NCI-H2029 treated with DMSO at 0.1 percent for 48 hours (cell line): ENCODE measurements at regions not wholly inside any gene's neighbourhood (a gene's known extent, or its start where the extent isn't known, plus 50 kb on each side); places are given as distances from the start of the nearest gene placed in this dataset.
"Not testable (repeated sequence)": the region's sequence is repeated elsewhere in the genome, so short reads cannot be mapped to it uniquely, and the experiment has no call there.

Experiments
- DNase-seq: peaks from one replicate; lab custom pipeline; 2025; lab: John Stamatoyannopoulos, UW

DNA sequence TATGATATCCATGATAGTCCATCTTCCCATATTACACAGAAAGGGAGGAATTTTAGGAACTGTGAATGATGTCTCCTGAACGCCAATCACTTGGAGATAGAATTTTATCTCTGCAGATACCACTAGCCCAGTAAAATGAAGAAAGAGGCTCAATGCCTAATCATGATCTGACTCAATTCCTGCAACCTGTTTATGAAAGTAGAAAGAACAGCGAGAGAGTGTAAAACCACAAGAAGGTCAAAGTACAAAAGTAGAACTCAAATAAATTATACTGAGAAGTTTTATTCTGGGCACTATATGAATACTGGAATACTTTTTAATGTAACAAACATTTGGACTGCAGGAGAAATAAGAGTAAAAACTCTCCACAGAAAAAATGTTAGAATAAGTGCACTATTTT lies 892.1 kb upstream of the DDX18 start:
- no peak for DNase-seq

DNA sequence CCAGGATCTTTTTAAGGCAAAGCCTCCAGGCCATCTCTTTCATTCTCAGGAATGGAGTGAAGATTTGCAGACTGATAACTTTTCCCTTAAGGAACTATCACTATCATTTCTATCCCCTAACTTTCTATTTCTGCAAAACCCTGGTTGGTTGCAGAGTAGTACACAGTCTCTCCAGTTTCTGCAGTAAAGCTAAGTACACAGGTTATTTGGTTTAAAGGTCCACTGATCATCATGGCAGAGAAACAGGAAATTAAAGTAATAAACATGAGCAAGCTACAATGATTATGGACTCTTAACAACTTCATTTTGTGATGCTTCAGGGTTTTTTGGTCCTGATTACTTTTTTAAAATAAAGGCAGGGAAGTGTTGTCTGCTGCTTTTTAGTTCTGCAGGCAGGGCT lies 890.0 kb upstream of the DDX18 start:
- DNase-seq: no peak

- no peak for DNase-seq
These were observed 879.2 kb upstream of the DDX18 start for GRCh38 chr2:116935097-116935814.

DNA sequence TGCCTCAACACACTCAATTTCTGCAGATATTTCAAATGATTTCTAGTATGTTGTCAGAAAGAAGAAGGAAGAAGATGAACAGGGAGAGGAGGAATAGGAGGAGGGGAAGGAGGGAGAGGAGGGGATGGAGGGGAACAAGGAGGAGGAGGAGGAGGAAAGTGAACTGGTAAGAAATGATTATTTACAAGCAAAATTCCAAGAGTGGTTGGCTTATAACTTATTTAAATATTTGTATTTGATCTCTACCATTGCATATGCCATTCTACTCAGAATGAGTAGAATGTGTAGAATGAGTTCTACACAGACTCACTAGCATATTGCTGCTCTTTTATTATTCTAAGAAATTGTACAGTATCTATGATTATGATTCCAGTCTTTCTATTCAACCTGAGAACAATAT lies 866.2 kb upstream of the DDX18 start:
- no peak for DNase-seq

DNA sequence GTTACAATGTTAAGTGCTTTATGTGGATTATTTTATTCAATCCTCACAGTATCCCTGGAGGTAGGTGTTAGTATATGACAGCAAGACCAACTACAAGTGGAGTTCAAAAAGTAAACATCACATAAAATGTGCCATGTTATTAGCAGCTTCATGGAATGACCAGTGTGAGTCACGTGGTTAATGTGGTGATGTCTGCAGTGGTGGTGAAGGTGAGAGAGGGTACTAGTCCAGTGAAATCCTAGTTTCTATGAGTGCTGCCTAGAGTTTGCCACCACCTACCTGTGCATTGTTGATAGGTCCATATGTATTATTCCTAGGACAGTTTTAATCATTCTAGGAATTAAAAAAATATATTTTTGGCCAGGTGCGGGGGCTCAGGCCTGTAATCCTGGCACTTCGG lies 865.2 kb upstream of the DDX18 start:
- DNase-seq: no peak

GRCh38 chr2:116952254-116952653 lies 862.2 kb upstream of the DDX18 start:
- no peak for DNase-seq

DNA sequence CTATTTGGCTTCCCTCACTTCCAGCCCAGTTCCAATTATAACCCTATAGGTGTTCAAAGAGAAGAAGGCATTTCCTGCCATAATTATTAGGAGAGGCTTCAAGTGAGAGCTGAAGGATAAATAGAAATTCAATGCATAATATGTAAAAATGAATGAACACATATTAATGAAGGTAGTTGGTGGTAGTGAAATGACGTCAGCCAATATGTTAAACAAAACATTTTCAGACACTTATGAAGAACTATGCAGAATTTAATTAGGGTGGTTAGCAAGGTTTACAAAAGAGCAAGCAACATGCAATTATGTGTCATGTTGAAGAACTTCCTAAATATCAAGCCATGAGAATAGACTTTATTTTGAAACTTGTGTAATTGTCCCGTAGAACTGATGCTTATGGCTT lies 858.8 kb upstream of the DDX18 start:
- no peak for DNase-seq

GRCh38 chr2:116975608-116976007 lies 838.9 kb upstream of the DDX18 start:
- DNase-seq: no peak

- DNase-seq: no peak
These were observed 834.4 kb upstream of the DDX18 start for GRCh38 chr2:116979916-116980764.

GRCh38 chr2:116987447-116987846 lies 827.0 kb upstream of the DDX18 start:
- no peak for DNase-seq

GRCh38 chr2:116988303-116988702 lies 826.2 kb upstream of the DDX18 start:
- DNase-seq: no peak

DNA sequence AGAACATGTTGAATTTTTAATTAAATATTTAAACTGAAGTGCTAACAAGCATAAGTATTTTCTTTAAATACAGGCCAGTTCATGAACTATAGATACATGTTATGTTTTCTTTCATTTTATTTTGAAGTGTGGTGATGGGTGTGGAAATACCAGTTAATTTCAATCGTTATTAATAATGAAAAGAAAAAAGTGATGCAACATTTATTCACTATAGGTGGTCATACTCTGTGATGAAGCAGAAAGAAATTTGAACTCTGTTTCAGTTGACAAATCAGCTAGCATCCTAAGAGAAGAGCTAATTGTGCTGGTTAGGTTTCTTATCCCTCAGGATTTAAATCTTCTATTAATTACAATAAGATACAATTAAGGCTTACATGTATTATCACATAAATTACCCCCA lies 795.1 kb upstream of the DDX18 start:
- no peak for DNase-seq

- DNase-seq: no peak
These were observed 786.8 kb upstream of the DDX18 start for GRCh38 chr2:117027646-117028045.

- DNase-seq: not testable (repeated sequence)
These were observed 785.8 kb upstream of the DDX18 start for GRCh38 chr2:117028708-117029107.

- DNase-seq: no peak
These were observed 758.8 kb upstream of the DDX18 start for GRCh38 chr2:117055499-117056375.

DNA sequence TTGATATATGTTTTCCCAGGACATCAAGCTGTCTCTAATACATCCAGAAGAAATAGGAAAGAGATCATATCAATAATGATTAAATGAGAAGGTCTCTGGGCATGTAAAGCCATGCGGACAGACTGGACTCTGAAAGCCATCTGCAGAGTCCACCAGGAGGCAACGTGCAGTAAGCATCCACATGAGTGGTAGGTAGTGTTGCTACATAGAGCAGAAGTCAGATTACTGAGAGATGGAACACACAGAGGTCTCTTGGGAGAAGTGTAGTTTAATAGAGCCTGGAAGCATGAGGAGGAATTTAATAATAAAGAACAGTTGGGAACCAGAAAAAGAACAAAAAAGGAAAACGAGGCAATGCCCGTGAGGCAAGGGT lies 758.1 kb upstream of the DDX18 start:
- DNase-seq: no peak

GRCh38 chr2:117057016-117057415 lies 757.5 kb upstream of the DDX18 start:
- DNase-seq: no peak

- DNase-seq: no peak
These were observed 756.1 kb upstream of the DDX18 start for GRCh38 chr2:117058366-117058765.

DNA sequence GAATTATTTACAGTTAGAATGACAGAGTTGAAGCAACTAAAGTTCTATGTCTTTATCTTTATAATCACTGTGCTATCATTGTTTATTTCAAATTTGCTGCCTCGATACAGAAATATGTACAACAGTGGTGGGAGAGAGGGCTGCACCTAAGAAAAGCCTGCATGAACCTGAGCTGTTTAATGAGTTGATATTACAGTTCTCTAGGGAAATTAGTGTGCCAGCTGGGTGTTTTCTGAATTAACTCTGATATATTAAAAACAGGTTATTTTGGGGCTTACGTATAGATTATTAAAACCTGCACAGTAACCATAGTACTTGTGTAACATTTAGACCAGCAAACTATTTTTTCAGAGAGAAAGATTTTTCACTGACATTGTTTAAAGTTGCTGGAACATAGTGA lies 750.5 kb upstream of the DDX18 start:
- no peak for DNase-seq

GRCh38 chr2:117065912-117066311 lies 748.6 kb upstream of the DDX18 start:
- no peak for DNase-seq

GRCh38 chr2:117067900-117068299 lies 746.6 kb upstream of the DDX18 start:
- DNase-seq: no peak

GRCh38 chr2:117068371-117068770 lies 746.1 kb upstream of the DDX18 start:
- DNase-seq: no peak
